ENCODE measurements at regions not wholly inside any gene's neighbourhood (a gene's known extent, or its start where the extent isn't known, plus 50 kb on each side); places are given as distances from the start of the nearest gene placed in this dataset.

DNA sequence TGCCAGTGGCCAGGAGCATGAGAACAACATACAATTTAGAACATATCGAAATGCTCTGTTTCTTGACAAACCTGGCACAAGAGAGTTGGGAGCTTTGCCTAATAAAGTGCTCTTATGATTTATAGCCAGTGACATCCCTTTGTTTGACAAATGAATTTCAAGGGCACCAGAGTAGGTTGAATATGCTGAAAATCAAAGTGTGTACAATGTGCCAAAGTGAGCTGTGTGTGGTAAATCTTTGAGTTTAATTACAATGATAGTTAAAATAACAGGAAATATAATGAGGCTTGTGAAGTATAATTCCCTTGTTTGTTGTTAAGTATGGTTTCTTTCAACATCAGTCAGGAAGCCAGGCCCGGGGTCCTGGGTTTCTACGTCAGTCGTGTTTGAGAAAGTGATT, 211.9 kb downstream of the EBLN2 start:
- Histone ChIP-seq H3K9ac (ENCODE audit: insufficient read depth in 1 of 2, low read length in 2 of 2) (no peak overlapping the region), H3K9me3 (ENCODE audit: control insufficient read depth in 4 of 4, insufficient read depth in 3 of 4, low read length in 3 of 4) (no peaks in the 10 kb centered on the region), H3K27me3 (ENCODE audit: control insufficient read depth in 3 of 3, insufficient read depth in 3 of 3, low read length in 2 of 3) (no peaks in the 10 kb centered on the region), H3K27ac (ENCODE audit: low read depth in 1 of 2, low read length in 1 of 2) (no peak overlapping the region), H3K4me3 (no peak overlapping the region), H3K4me1 (ENCODE audit: control insufficient read depth in 5 of 5, insufficient read depth in 5 of 5, low read length in 5 of 5) (peaks cover 0 to 32% (median 0%) of the 10 kb centered on the region in 5 donors), H3K36me3 (ENCODE audit: control insufficient read depth in 4 of 4, insufficient read depth in 4 of 4, low read length in 4 of 4) (no peaks in the 10 kb centered on the region)
- 71 to 72% methylated on average over 4 of the region's 4 CpGs for WGBS, 2 donors
- DNase-seq (peak; percentile 56 to 94 (median 93)), ATAC-seq (ENCODE audit: insufficient read depth, low FRiP score) (no peak)
- TF ChIP-seq, protein P1, sequence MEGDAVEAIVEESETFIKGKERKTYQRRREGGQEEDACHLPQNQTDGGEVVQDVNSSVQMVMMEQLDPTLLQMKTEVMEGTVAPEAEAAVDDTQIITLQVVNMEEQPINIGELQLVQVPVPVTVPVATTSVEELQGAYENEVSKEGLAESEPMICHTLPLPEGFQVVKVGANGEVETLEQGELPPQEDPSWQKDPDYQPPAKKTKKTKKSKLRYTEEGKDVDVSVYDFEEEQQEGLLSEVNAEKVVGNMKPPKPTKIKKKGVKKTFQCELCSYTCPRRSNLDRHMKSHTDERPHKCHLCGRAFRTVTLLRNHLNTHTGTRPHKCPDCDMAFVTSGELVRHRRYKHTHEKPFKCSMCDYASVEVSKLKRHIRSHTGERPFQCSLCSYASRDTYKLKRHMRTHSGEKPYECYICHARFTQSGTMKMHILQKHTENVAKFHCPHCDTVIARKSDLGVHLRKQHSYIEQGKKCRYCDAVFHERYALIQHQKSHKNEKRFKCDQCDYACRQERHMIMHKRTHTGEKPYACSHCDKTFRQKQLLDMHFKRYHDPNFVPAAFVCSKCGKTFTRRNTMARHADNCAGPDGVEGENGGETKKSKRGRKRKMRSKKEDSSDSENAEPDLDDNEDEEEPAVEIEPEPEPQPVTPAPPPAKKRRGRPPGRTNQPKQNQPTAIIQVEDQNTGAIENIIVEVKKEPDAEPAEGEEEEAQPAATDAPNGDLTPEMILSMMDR (IDR thresholded peaks at IDR 0.05; ENCODE audit: control extremely low read depth, extremely low read depth) = no peak

DNA sequence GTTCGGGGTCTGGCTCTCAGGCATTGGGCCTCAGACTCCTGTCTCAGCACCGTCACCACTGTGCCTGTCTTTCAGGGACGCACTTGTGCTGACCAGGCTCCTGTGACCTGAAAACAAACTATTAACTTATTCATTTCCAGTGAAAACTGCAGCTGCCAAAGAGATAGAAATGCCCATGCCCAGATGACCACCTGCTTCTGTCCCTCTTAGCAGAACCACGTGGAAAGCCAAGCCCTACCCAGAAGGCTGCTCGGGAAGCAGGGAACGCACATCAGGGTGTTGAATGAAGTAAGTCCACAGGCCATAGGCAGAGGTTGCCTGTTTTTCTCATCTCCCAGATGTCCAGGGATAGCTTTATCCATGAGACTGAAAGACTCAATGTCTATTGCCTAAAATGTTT, 219.3 kb downstream of the EBLN2 start:
- peaks cover 0 to 1% (median 0%) of the 10 kb centered on the region in 4 donors for H3K9me3 ChIP-seq (ENCODE audit: control insufficient read depth in 4 of 4, insufficient read depth in 3 of 4, low read length in 3 of 4)
- no peak overlapping the region for H3K4me3 ChIP-seq
- TF ChIP-seq, protein P1 (IDR thresholded peaks at IDR 0.05; ENCODE audit: control extremely low read depth, extremely low read depth) = no peak
- no peaks in the 10 kb centered on the region for H3K4me1 ChIP-seq (ENCODE audit: control insufficient read depth in 5 of 5, insufficient read depth in 5 of 5, low read length in 5 of 5)
- no peak for DNase-seq
- WGBS, 2 donors = 74 to 75% methylated on average over 6 of the region's 6 CpGs
- no peak for ATAC-seq (ENCODE audit: insufficient read depth, low FRiP score)
- H3K36me3 ChIP-seq (ENCODE audit: control insufficient read depth in 4 of 4, insufficient read depth in 4 of 4, low read length in 4 of 4) = no peaks in the 10 kb centered on the region
- no peak overlapping the region for H3K9ac ChIP-seq (ENCODE audit: insufficient read depth in 1 of 2, low read length in 2 of 2)
- H3K27ac ChIP-seq (ENCODE audit: low read depth in 1 of 2, low read length in 1 of 2) = no peak overlapping the region
- H3K27me3 ChIP-seq (ENCODE audit: control insufficient read depth in 3 of 3, insufficient read depth in 3 of 3, low read length in 2 of 3) = no peaks in the 10 kb centered on the region

DNA sequence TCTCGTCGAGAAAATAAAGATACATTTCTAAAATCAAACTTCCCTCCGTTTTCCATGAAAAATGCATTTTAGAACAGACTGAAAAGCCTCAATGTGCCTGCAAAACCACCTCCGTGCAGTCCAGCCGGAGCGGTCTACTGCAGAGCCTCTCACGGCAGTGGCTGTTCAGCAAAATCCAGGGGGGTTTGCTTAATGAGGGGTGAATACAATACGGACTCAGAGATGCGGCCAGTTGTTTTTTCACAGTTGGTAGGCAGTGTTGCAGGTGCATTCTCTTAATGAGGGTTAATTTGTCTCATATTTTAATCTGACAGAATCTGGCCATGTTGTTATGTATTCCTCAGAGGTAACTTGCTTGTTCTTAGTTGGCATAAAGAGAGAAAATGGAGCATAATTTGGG, 223.0 kb downstream of the EBLN2 start:
- peaks cover 0 to 1% (median 0%) of the 10 kb centered on the region in 4 donors for H3K9me3 ChIP-seq (ENCODE audit: control insufficient read depth in 4 of 4, insufficient read depth in 3 of 4, low read length in 3 of 4)
- H3K4me1 ChIP-seq (ENCODE audit: control insufficient read depth in 5 of 5, insufficient read depth in 5 of 5, low read length in 5 of 5) = no peaks in the 10 kb centered on the region
- H3K4me3 ChIP-seq = no peak overlapping the region
- H3K27ac ChIP-seq (ENCODE audit: low read depth in 1 of 2, low read length in 1 of 2) = no peak overlapping the region
- no peak overlapping the region for H3K9ac ChIP-seq (ENCODE audit: insufficient read depth in 1 of 2, low read length in 2 of 2)
- H3K27me3 ChIP-seq (ENCODE audit: control insufficient read depth in 3 of 3, insufficient read depth in 3 of 3, low read length in 2 of 3) = no peaks in the 10 kb centered on the region
- 85 to 91% methylated on average over 9 of the region's 9 CpGs for WGBS, 2 donors
- ATAC-seq (ENCODE audit: insufficient read depth, low FRiP score) = no peak
- DNase-seq = no peak
- TF ChIP-seq, protein P1 (IDR thresholded peaks at IDR 0.05; ENCODE audit: control extremely low read depth, extremely low read depth) = no peak
- H3K36me3 ChIP-seq (ENCODE audit: control insufficient read depth in 4 of 4, insufficient read depth in 4 of 4, low read length in 4 of 4) = no peaks in the 10 kb centered on the region

DNA sequence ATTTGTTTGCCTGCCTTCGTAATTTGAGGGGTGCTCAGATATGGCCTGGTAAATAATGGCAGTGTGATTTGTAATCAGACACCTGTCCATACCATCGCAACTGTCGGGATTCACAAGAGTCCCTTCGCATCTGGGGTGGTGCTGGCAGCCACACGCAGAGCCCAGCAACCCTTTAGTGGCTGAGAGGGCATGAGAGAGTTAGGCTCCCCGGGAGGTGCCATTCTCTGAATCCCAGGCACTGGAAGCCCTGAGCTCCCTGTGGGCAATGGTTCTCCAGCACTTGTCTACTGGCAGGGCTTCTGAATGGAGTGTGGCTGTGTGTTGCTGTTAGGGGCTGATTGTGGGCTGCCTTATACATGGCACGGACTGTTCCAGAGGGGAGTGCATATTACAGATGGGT, 230.1 kb downstream of the EBLN2 start:
- Histone ChIP-seq H3K27ac (ENCODE audit: low read depth in 1 of 2, low read length in 1 of 2) (no peak overlapping the region), H3K9ac (ENCODE audit: insufficient read depth in 1 of 2, low read length in 2 of 2) (no peak overlapping the region), H3K36me3 (ENCODE audit: control insufficient read depth in 4 of 4, insufficient read depth in 4 of 4, low read length in 4 of 4) (no peaks in the 10 kb centered on the region), H3K27me3 (ENCODE audit: control insufficient read depth in 3 of 3, insufficient read depth in 3 of 3, low read length in 2 of 3) (no peaks in the 10 kb centered on the region), H3K4me3 (no peak overlapping the region), H3K9me3 (ENCODE audit: control insufficient read depth in 4 of 4, insufficient read depth in 3 of 4, low read length in 3 of 4) (peaks cover 0 to 2% (median 0%) of the 10 kb centered on the region in 4 donors), H3K4me1 (ENCODE audit: control insufficient read depth in 5 of 5, insufficient read depth in 5 of 5, low read length in 5 of 5) (peaks cover 0 to 11% (median 0%) of the 10 kb centered on the region in 5 donors)
- no peak for DNase-seq
- 68 to 79% methylated on average over 7 of the region's 7 CpGs for WGBS, 2 donors
- TF ChIP-seq, protein P1 (IDR thresholded peaks at IDR 0.05; ENCODE audit: control extremely low read depth, extremely low read depth) = no peak
- ATAC-seq (ENCODE audit: insufficient read depth, low FRiP score) = no peak

Data from lung (tissue), 11 donors.